PC-9 (cell line): ENCODE measurements at regions not wholly inside any gene's neighbourhood (a gene's known extent, or its start where the extent isn't known, plus 50 kb on each side); places are given as distances from the start of the nearest gene placed in this dataset.

Source experiments
- EZH2 ChIP-seq: fragments of 200-600 bp; sonication (generic); IDR thresholded peaks from 2 replicates; pipeline ENCODE4 v1.8.0; 2017; ENCODE audit warnings: antibody characterized with exemption, low read depth
- TF ChIP-seq, protein P1 (sequence below): fragments of 200-600 bp; sonication (generic); conservative IDR thresholded peaks from 2 replicates; pipeline ENCODE4 v1.6.1; 2017; ENCODE audit warnings: mixed run types, antibody characterized with exemption, mild to moderate bottlenecking, moderate library complexity

DNA sequence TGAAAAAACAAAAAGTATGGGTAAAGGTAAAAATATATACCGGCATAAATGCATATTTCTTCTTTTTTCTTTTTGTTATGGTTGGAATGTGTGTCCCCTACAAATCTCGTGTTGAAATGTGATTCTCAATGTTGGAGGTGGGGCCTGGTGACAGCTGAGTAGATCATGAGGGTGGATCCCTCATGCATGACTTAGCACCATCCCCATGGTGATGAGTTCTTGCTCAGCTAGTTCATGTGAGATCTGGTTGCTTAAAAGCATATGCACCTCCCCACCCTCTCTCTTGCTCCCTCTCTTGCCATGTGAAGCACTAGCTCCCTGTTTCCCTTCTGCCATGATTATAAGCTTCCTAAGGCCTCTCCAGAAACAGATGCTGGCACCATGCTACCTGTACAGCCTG is 93.3 kb downstream of the HYCC1 start:
- TF ChIP-seq, protein P1, sequence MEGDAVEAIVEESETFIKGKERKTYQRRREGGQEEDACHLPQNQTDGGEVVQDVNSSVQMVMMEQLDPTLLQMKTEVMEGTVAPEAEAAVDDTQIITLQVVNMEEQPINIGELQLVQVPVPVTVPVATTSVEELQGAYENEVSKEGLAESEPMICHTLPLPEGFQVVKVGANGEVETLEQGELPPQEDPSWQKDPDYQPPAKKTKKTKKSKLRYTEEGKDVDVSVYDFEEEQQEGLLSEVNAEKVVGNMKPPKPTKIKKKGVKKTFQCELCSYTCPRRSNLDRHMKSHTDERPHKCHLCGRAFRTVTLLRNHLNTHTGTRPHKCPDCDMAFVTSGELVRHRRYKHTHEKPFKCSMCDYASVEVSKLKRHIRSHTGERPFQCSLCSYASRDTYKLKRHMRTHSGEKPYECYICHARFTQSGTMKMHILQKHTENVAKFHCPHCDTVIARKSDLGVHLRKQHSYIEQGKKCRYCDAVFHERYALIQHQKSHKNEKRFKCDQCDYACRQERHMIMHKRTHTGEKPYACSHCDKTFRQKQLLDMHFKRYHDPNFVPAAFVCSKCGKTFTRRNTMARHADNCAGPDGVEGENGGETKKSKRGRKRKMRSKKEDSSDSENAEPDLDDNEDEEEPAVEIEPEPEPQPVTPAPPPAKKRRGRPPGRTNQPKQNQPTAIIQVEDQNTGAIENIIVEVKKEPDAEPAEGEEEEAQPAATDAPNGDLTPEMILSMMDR, result no peak
- TF ChIP-seq EZH2, result no peak
